Esophagus squamous epithelium (tissue), 4 donors: ENCODE measurements at regions not wholly inside any gene's neighbourhood (a gene's known extent, or its start where the extent isn't known, plus 50 kb on each side); places are given as distances from the start of the nearest gene placed in this dataset.

Experiments used
- POLR2A ChIP-seq, 4 donors: fragments of 450-650 bp; IDR thresholded peaks; one replicate each; pipeline ENCODE4 v1.6.1; 2017; ENCODE audit warnings: antibody characterized with exemption in 4 of 4, mild to moderate bottlenecking in 4 of 4, moderate library complexity in 3 of 4
- TF ChIP-seq, protein P1 (sequence below), 6 experiments: fragments of 450-650 bp in 4 of 6; fragments of 200-600 bp in 2 of 6; sonication (generic) in 2 of 6; IDR thresholded peaks; one replicate each; pipeline ENCODE4 v1.5.1; 2016 to 2019; ENCODE audit warnings: antibody characterized with exemption in 6 of 6, mild to moderate bottlenecking in 4 of 6, moderate library complexity in 4 of 6

DNA sequence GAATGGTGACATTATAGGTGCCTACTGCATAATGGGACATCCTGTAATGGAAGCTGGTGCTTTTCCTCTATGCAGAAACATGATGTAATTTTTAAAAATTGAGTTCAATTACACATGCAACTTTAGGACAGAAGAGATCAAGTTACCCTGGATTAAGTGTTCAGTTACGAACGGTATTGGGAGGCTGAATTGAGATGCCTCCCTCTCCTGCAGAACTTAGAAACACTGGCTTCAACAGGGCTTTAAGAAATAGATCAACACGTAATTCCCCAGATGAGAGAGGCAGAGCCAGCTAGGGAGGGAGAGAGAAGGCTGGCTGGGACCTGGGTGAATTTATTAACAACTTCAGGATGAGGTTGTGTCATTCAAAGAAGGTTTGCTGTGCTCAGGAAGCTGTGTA, 232.8 kb downstream of the CDH26 start:
- TF ChIP-seq, protein P1, sequence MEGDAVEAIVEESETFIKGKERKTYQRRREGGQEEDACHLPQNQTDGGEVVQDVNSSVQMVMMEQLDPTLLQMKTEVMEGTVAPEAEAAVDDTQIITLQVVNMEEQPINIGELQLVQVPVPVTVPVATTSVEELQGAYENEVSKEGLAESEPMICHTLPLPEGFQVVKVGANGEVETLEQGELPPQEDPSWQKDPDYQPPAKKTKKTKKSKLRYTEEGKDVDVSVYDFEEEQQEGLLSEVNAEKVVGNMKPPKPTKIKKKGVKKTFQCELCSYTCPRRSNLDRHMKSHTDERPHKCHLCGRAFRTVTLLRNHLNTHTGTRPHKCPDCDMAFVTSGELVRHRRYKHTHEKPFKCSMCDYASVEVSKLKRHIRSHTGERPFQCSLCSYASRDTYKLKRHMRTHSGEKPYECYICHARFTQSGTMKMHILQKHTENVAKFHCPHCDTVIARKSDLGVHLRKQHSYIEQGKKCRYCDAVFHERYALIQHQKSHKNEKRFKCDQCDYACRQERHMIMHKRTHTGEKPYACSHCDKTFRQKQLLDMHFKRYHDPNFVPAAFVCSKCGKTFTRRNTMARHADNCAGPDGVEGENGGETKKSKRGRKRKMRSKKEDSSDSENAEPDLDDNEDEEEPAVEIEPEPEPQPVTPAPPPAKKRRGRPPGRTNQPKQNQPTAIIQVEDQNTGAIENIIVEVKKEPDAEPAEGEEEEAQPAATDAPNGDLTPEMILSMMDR (IDR thresholded peaks at IDR 0.05) = no peak
- no peak for TF ChIP-seq POLR2A (IDR thresholded peaks at IDR 0.05)
